ENCODE measurements at regions not wholly inside any gene's neighbourhood (a gene's known extent, or its start where the extent isn't known, plus 50 kb on each side); places are given as distances from the start of the nearest gene placed in this dataset.

GRCh38 chr18:68456985-68457384 lies 257.9 kb downstream of the TMX3 start:
- TF ChIP-seq CTCF (IDR thresholded peaks at IDR 0.05; ENCODE audit: control extremely low read depth, extremely low read depth, low read depth, missing control alignments): no peak
- ChIA-PET POLR2A (no interaction called here), CTCF (no interaction called here)
- DNase-seq (ENCODE audit: extremely low spot score): no peak

GRCh38 chr18:68455229-68455603 lies 259.7 kb downstream of the TMX3 start:
- ChIA-PET POLR2A (no interaction called here), CTCF (no interaction called here)
- no peak for TF ChIP-seq CTCF (IDR thresholded peaks at IDR 0.05; ENCODE audit: control extremely low read depth, extremely low read depth, low read depth, missing control alignments)
- no peak for DNase-seq (ENCODE audit: extremely low spot score)

DNA sequence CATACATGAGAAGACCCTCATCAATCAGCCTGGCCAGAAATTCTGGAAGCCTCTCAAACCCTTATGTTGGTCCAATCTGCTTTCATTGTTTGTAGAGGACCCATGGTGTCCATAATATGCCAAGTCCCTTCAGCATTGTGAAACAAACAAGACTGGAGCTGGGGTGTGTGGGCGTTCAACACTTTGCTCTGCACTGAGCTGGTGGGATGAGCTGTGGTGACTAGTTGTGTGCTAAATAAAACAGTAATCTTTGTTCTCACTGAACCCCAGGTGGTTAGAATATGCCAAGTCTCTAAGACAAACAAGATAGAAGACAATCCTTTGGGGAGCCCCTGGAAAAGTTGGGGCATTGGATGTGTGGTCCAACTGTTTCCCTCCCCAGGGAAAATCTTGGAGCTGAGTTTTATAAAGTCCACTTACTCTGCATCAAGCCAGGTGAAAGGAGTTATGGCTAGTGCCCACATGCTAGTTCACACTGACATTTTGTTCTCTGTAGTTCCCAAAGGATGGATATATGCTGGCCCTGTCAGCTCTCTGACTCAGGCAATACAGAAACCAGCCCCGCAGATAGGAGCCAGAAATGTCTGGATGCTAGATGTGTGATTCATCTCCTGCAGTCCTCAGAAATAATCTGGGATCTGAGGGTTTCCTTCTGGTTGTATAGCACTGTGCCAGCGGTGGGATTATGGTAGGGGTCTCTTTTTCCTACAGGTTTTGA lies 260.2 kb downstream of the TMX3 start:
- no peak for TF ChIP-seq CTCF (IDR thresholded peaks at IDR 0.05; ENCODE audit: control extremely low read depth, extremely low read depth, low read depth, missing control alignments)
- CTCF ChIA-PET: no interaction called here
- POLR2A ChIA-PET: no interaction called here
- no peak for DNase-seq (ENCODE audit: extremely low spot score)

DNA sequence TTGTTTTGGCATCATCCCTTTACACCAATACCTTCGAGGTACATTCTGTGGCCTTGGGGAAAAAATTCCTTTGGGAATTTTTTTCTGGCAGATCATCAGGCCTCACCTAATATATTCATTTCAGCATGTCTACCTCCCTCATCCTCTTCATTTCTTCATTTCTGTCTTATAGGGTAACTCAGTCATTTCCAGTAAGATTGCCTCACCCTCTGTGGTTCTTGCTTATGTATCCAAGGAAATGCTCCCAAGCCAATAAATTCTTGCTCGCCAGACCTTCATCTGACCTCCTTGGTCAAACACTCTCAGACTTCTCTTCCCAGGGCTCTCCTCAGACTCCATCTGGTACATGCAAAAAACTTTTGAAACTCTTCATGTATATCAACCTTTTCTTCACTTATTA lies 265.6 kb downstream of the TMX3 start:
- POLR2A ChIA-PET: no interaction called here
- CTCF ChIA-PET: no interaction called here

GRCh38 chr18:68448736-68449135 lies 266.2 kb downstream of the TMX3 start:
- CTCF ChIA-PET: no interaction called here
- TF ChIP-seq CTCF (IDR thresholded peaks at IDR 0.05; ENCODE audit: control extremely low read depth, extremely low read depth, low read depth, missing control alignments): no peak
- no peak for DNase-seq (ENCODE audit: extremely low spot score)
- POLR2A ChIA-PET: no interaction called here

More for the DNA sequence above, 265.6 kb downstream of the TMX3 start:
- no peak for TF ChIP-seq CTCF (IDR thresholded peaks at IDR 0.05; ENCODE audit: control extremely low read depth, extremely low read depth, low read depth, missing control alignments)
- DNase-seq (ENCODE audit: extremely low spot score): no peak

GRCh38 chr18:68447286-68447685 lies 267.6 kb downstream of the TMX3 start:
- ChIA-PET CTCF (no interaction called here), POLR2A (no interaction called here)
- no peak for DNase-seq (ENCODE audit: extremely low spot score)
- TF ChIP-seq CTCF (IDR thresholded peaks at IDR 0.05; ENCODE audit: control extremely low read depth, extremely low read depth, low read depth, missing control alignments): no peak
